IMR-90 (cell line): ENCODE measurements at regions not wholly inside any gene's neighbourhood (a gene's known extent, or its start where the extent isn't known, plus 50 kb on each side); places are given as distances from the start of the nearest gene placed in this dataset.

Experiments used
- ATAC-seq: fragments of 200-7000 bp; cut with Tn5 transposase; 2 replicates; pipeline ENCODE4 v1.9.1; 2020; ENCODE audit warnings: low read depth, mild to moderate bottlenecking, moderate library complexity
- BruUV-seq: library from RNA; stranded (reverse); fragments of 400-500 nt; replicated peaks from 2 replicates; lab custom pipeline; 2021; lab: Mats Ljungman, UMichigan
- CTCF ChIA-PET: fragments of 300-600 bp; formaldehyde crosslinking; extraction: SDS; loops from one replicate; lab custom pipeline; 2021; ENCODE audit warnings: antibody characterized with exemption; lab: Yijun Ruan, JAX
- POLR2A ChIA-PET: fragments of 300-600 bp; sonication (Branson Sonifier 250); formaldehyde crosslinking; loops from one replicate; lab custom pipeline; 2022; ENCODE audit warnings: antibody characterized with exemption; ENCODE audit not compliant: unreplicated experiment; lab: Charles Lee
- DNase-seq: peaks from one replicate; pipeline ENCODE4 v3.0.0; 2013
- H2AFZ ChIP-seq: replicated peaks from 2 replicates; pipeline ENCODE3; 2013; ENCODE audit warnings: low read length, mild to moderate bottlenecking; ENCODE audit not compliant: poor library complexity
- H2AK5ac ChIP-seq: 2 replicates; pipeline ENCODE4 v1.6.1; 2013; ENCODE audit warnings: low read depth, low read length, inconsistent platforms
- H2AK9ac ChIP-seq: replicated peaks from 2 replicates; pipeline ENCODE3; 2013; ENCODE audit warnings: mild to moderate bottlenecking, low read depth, low read length, moderate library complexity; ENCODE audit not compliant: poor library complexity
- H2BK120ac ChIP-seq: 2 replicates; pipeline ENCODE4 v1.6.1; 2013; ENCODE audit warnings: low read depth, low read length, inconsistent platforms
- H2BK15ac ChIP-seq: 3 replicates; pipeline ENCODE4 v1.6.1; 2013; ENCODE audit warnings: low read depth, low read length, inconsistent platforms
- H2BK20ac ChIP-seq: 2 replicates; pipeline ENCODE4 v1.6.1; 2013; ENCODE audit warnings: low read depth, mild to moderate bottlenecking, inconsistent platforms, low read length, moderate library complexity
- H2BK5ac ChIP-seq: 2 replicates; pipeline ENCODE4 v1.6.1; 2013; ENCODE audit warnings: mild to moderate bottlenecking, low read depth, low read length, inconsistent platforms; ENCODE audit not compliant: poor library complexity, severe bottlenecking
- H3K14ac ChIP-seq: replicated peaks from 2 replicates; pipeline ENCODE4 v1.6.1; 2013; ENCODE audit warnings: low read depth, low read length, inconsistent platforms
- H3K18ac ChIP-seq: 2 replicates; pipeline ENCODE4 v1.6.1; 2013; ENCODE audit warnings: low read depth, low read length, control low read depth
- H3K23ac ChIP-seq: 2 replicates; pipeline ENCODE4 v1.6.1; 2013; ENCODE audit warnings: low read depth, low read length, inconsistent platforms
- H3K27ac ChIP-seq: 2 replicates; pipeline ENCODE4 v1.5.1; 2013; ENCODE audit warnings: mild to moderate bottlenecking, control low read depth, low read length; ENCODE audit not compliant: insufficient read depth
- H3K27me3 ChIP-seq: 2 replicates; pipeline ENCODE4 v1.6.1; 2013; ENCODE audit warnings: low read length; ENCODE audit not compliant: control insufficient read depth, insufficient read depth
- H3K36me3 ChIP-seq: 2 replicates; pipeline ENCODE4 v1.6.1; 2013; ENCODE audit warnings: low read length, mixed read lengths; ENCODE audit not compliant: control insufficient read depth, insufficient read depth
- H3K4ac ChIP-seq: 2 replicates; pipeline ENCODE4 v1.6.1; 2013; ENCODE audit warnings: low read depth, low read length, inconsistent platforms
- H3K4me1 ChIP-seq: 2 replicates; pipeline ENCODE4 v1.6.1; 2013; ENCODE audit warnings: low read length, mixed read lengths; ENCODE audit not compliant: control insufficient read depth, insufficient read depth
- H3K4me2 ChIP-seq: 2 replicates; pipeline ENCODE4 v1.6.1; 2013; ENCODE audit warnings: low read depth, mild to moderate bottlenecking, control low read depth, low read length, moderate library complexity
- H3K4me3 ChIP-seq: 2 replicates; pipeline ENCODE4 v1.5.1; 2013; ENCODE audit warnings: low read depth, mild to moderate bottlenecking, control low read depth, low read length, moderate library complexity; ENCODE audit not compliant: insufficient read depth
- H3K56ac ChIP-seq: 2 replicates; pipeline ENCODE4 v1.6.1; 2013; ENCODE audit warnings: low read length, inconsistent platforms; ENCODE audit not compliant: insufficient read depth; ENCODE audit errors: extremely low read depth
- H3K79me1 ChIP-seq, 2 experiments: 2 replicates each; pipeline ENCODE4 v1.6.1; 2013; ENCODE audit warnings: low read length in 2 of 2, inconsistent platforms in 1 of 2, low read depth in 1 of 2
- H3K9ac ChIP-seq: 2 replicates; pipeline ENCODE4 v1.6.1; 2013; ENCODE audit warnings: low read depth, low read length, control low read depth
- H3K9me1 ChIP-seq: 2 replicates; pipeline ENCODE4 v1.6.1; 2013; ENCODE audit warnings: low read length, inconsistent platforms; ENCODE audit not compliant: insufficient read depth
- H3K9me3 ChIP-seq: 2 replicates; pipeline ENCODE4 v1.6.1; 2013; ENCODE audit warnings: low read length; ENCODE audit not compliant: control insufficient read depth, insufficient read depth
- H4K20me1 ChIP-seq: 2 replicates; pipeline ENCODE4 v1.6.1; 2013; ENCODE audit warnings: low read length, inconsistent platforms; ENCODE audit not compliant: insufficient read depth
- H4K5ac ChIP-seq: 2 replicates; pipeline ENCODE4 v1.6.1; 2013; ENCODE audit warnings: mild to moderate bottlenecking, low read depth, low read length, control low read depth
- H4K8ac ChIP-seq, 2 experiments: 2 replicates each; pipeline ENCODE4 v1.6.1; 2013; ENCODE audit warnings: low read depth in 2 of 2, low read length in 2 of 2, control low read depth in 1 of 2, inconsistent platforms in 1 of 2
- H4K91ac ChIP-seq: 2 replicates; pipeline ENCODE4 v1.6.1; 2013; ENCODE audit warnings: low read depth, low read length, inconsistent platforms; ENCODE audit not compliant: insufficient read depth
- BHLHE40 ChIP-seq: fragments of 150-350 bp; IDR thresholded peaks from 2 replicates; pipeline ENCODE4 v1.6.1; 2016; ENCODE audit warnings: mild to moderate bottlenecking, low read depth, low read length
- CEBPB ChIP-seq: IDR thresholded peaks from 2 replicates; pipeline ENCODE4 v1.6.1; 2012; ENCODE audit warnings: low read depth, low read length, improper control_type of control experiment
- FOS ChIP-seq: fragments of 150-350 bp; IDR thresholded peaks from 2 replicates; pipeline ENCODE4 v1.6.1; 2016; ENCODE audit warnings: low read depth, low read length
- MAFK ChIP-seq: IDR thresholded peaks from 2 replicates; pipeline ENCODE4 v1.6.1; 2012; ENCODE audit warnings: low read depth, low read length, improper control_type of control experiment
- MAZ ChIP-seq: IDR thresholded peaks from 2 replicates; pipeline ENCODE4 v1.6.1; 2012; ENCODE audit warnings: low read depth, mild to moderate bottlenecking, low read length, improper control_type of control experiment, moderate library complexity, borderline replicate concordance
- MXI1 ChIP-seq: IDR thresholded peaks from 2 replicates; pipeline ENCODE4 v1.6.1; 2012; ENCODE audit warnings: low read depth, mild to moderate bottlenecking, low read length, moderate library complexity, borderline replicate concordance
- NFE2L2 ChIP-seq: fragments of 150-350 bp; IDR thresholded peaks from 2 replicates; pipeline ENCODE4 v1.6.1; 2016; ENCODE audit warnings: low read depth, mild to moderate bottlenecking, low read length
- RCOR1 ChIP-seq: IDR thresholded peaks from 2 replicates; pipeline ENCODE4 v1.6.1; 2012; ENCODE audit warnings: mild to moderate bottlenecking, low read length, improper control_type of control experiment; ENCODE audit not compliant: insufficient replicate concordance
- RFX5 ChIP-seq: IDR thresholded peaks from 2 replicates; pipeline ENCODE4 v1.8.0; 2012; ENCODE audit warnings: low read depth, mild to moderate bottlenecking, low read length, moderate library complexity
- SMC3 ChIP-seq: fragments of 150-350 bp; IDR thresholded peaks from 2 replicates; pipeline ENCODE4 v1.6.1; 2016; ENCODE audit warnings: low read depth, mild to moderate bottlenecking, antibody characterized with exemption, low read length, moderate library complexity
- WGBS, 2 experiments: methylation state at CpG; one replicate each; pipeline versions ENCODE4 v1.1.5 to v1.1.7; 2013; ENCODE audit warnings: missing lambda C conversion rate in 2 of 2; ENCODE audit not compliant: insufficient read length in 1 of 2; ENCODE audit errors: extremely low coverage in 2 of 2; 5-methylcytosine and 5-hydroxymethylcytosine counted together
- dilution Hi-C: fragments of 300-500 bp; cut with HindIII; formaldehyde crosslinking; loops from one replicate; pipeline ENCODE4 v1.14.3; 2018; ENCODE audit warnings: low sequenced_read_pairs; ENCODE audit not compliant: unreplicated experiment
- in situ Hi-C: fragments of 300-500 bp; cut with MboI; formaldehyde crosslinking; loops from 3 replicates; pipeline ENCODE4 v1.14.3; 2019; ENCODE audit warnings: low sequenced_read_pairs, inconsistent platforms, mixed read lengths
- intact Hi-C: fragments of 100-400 bp; cut with micrococcal nuclease; formaldehyde crosslinking; loops from 2 replicates; pipeline ENCODE4 v1.10.0; 2022
- TF ChIP-seq, protein P1 (sequence below): fragments of 150-350 bp; IDR thresholded peaks from 2 replicates; pipeline ENCODE4 v1.6.1; 2016; ENCODE audit warnings: low read depth, mild to moderate bottlenecking, low read length, moderate library complexity, borderline replicate concordance
- TF ChIP-seq, protein P2 (sequence below): fragments of 150-350 bp; IDR thresholded peaks from 2 replicates; pipeline ENCODE4 v1.6.1; 2017; ENCODE audit warnings: mild to moderate bottlenecking, antibody characterized with exemption, low read length, low read depth

DNA sequence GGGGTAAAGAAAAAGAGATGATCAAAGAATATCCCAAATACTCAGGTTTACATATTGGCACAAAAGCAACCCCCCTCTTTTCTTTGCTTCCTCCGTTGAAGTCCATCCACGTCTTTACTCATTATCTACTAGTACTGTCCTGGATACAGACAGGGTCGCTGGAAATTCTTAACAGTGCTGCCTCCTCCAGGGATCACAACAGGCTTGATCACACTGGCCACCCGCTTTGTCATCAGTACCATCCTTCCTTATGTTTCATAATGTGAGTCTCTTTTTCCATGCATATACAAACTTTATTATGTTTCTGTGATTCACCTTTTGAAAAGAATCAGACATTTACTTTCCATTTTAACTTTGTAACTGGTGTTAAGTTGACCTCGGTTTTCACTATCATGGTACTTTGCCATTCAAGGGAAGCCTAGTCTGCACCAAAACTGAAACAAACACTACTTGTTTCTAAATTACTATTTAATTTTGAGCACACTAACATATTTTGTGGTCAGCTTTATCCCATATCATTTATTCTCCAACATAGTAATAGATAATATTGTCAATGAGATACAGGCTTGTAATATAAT is 387.5 kb upstream of the PPP1R2C start:
- Histone ChIP-seq H2AFZ (no peak overlapping the region), H3K4ac (no peak overlapping the region), H4K5ac (no peak overlapping the region), H2AK5ac (no peak overlapping the region), H3K23ac (no peak overlapping the region), H3K9me1 (no peaks in the 10 kb centered on the region), H2AK9ac (no peak overlapping the region), H3K27me3 (no peaks in the 10 kb centered on the region), H2BK15ac (no peak overlapping the region), H3K9ac (no peak overlapping the region), H3K14ac (no peak overlapping the region), H3K4me2 (no peak overlapping the region), H2BK120ac (no peak overlapping the region), H3K36me3 (no peaks in the 10 kb centered on the region), H3K9me3 (no peaks in the 10 kb centered on the region), H2BK20ac (no peak overlapping the region), H4K8ac (no peak overlapping the region), H3K27ac (no peak overlapping the region), H2BK5ac (no peak overlapping the region), H4K91ac (no peak overlapping the region), H3K79me1 (no peaks in the 10 kb centered on the region), H4K20me1 (no peaks in the 10 kb centered on the region), H3K4me3 (no peak overlapping the region), H3K18ac (no peak overlapping the region), H3K4me1 (no peaks in the 10 kb centered on the region), H3K56ac (no peak overlapping the region)
- BruUV-seq = no TSS peak
- ATAC-seq (no peak), DNase-seq (no peak)
- POLR2A ChIA-PET = no interaction called here
- dilution Hi-C loops = no loop called here
- CTCF ChIA-PET = no interaction called here
- in situ Hi-C loops = no loop called here
- TF ChIP-seq CEBPB (no peak), SMC3 (no peak), NFE2L2 (no peak), MAFK (no peak), MAZ (no peak), RFX5 (no peak), BHLHE40 (no peak), FOS (no peak), RCOR1 (no peak), MXI1 (no peak)
- TF ChIP-seq, protein P1, sequence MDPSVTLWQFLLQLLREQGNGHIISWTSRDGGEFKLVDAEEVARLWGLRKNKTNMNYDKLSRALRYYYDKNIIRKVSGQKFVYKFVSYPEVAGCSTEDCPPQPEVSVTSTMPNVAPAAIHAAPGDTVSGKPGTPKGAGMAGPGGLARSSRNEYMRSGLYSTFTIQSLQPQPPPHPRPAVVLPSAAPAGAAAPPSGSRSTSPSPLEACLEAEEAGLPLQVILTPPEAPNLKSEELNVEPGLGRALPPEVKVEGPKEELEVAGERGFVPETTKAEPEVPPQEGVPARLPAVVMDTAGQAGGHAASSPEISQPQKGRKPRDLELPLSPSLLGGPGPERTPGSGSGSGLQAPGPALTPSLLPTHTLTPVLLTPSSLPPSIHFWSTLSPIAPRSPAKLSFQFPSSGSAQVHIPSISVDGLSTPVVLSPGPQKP = no peak
- TF ChIP-seq, protein P2, sequence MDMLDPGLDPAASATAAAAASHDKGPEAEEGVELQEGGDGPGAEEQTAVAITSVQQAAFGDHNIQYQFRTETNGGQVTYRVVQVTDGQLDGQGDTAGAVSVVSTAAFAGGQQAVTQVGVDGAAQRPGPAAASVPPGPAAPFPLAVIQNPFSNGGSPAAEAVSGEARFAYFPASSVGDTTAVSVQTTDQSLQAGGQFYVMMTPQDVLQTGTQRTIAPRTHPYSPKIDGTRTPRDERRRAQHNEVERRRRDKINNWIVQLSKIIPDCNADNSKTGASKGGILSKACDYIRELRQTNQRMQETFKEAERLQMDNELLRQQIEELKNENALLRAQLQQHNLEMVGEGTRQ = no peak
- whole genome bisulfite sequencing, 2 experiments = no CpG with 5 or more reads among the region's 5 CpGs
- intact Hi-C loops = no loop called here
